Mesenchymal stem cell (in vitro differentiated cells and primary cell): ENCODE measurements at regions not wholly inside any gene's neighbourhood (a gene's known extent, or its start where the extent isn't known, plus 50 kb on each side); places are given as distances from the start of the nearest gene placed in this dataset.

Experiments used
- DNase-seq: peaks from one replicate; pipeline ENCODE4 v3.0.0-alpha.2; 2013
- H2AFZ ChIP-seq: one replicate; pipeline ENCODE4 v1.6.1; 2013; ENCODE audit warnings: low read depth, mild to moderate bottlenecking, control low read depth, inconsistent platforms, low read length, moderate library complexity
- H2AK5ac ChIP-seq: 2 replicates; pipeline ENCODE4 v1.6.1; 2013; ENCODE audit warnings: low read length, moderate library complexity, mild to moderate bottlenecking, inconsistent platforms; ENCODE audit not compliant: severe bottlenecking
- H2BK120ac ChIP-seq: one replicate; pipeline ENCODE4 v1.6.1; 2013; ENCODE audit warnings: low read depth, mild to moderate bottlenecking, inconsistent platforms, low read length, moderate library complexity
- H2BK12ac ChIP-seq, 2 experiments: one replicate each; pipeline ENCODE4 v1.6.1; 2013; ENCODE audit warnings: inconsistent platforms in 2 of 2, low read length in 2 of 2, mild to moderate bottlenecking in 2 of 2, moderate library complexity in 2 of 2, control low read depth in 1 of 2
- H2BK15ac ChIP-seq: one replicate; pipeline ENCODE4 v1.6.1; 2013; ENCODE audit warnings: mild to moderate bottlenecking, low read depth, inconsistent platforms; ENCODE audit not compliant: poor library complexity, severe bottlenecking
- H2BK5ac ChIP-seq: 2 replicates; pipeline ENCODE4 v1.6.1; 2013; ENCODE audit warnings: low read depth, mild to moderate bottlenecking, low read length, control low read depth, inconsistent platforms; ENCODE audit not compliant: poor library complexity, severe bottlenecking
- H3K14ac ChIP-seq, 2 experiments: one replicate each; pipeline ENCODE4 v1.6.1; 2013; ENCODE audit warnings: inconsistent platforms in 2 of 2, low read length in 2 of 2, control low read depth in 1 of 2, mild to moderate bottlenecking in 1 of 2, moderate library complexity in 1 of 2
- H3K18ac ChIP-seq, 2 experiments: one replicate each; pipeline ENCODE4 v1.6.1; 2013; ENCODE audit warnings: inconsistent platforms in 2 of 2, low read length in 2 of 2, control low read depth in 1 of 2, low read depth in 1 of 2, mild to moderate bottlenecking in 1 of 2
- H3K23ac ChIP-seq, 2 experiments: one replicate each; pipeline ENCODE4 v1.6.1; 2013; ENCODE audit warnings: inconsistent platforms in 2 of 2, low read length in 2 of 2, mild to moderate bottlenecking in 2 of 2, moderate library complexity in 2 of 2, control low read depth in 1 of 2
- H3K27ac ChIP-seq: 2 replicates; pipeline ENCODE4 v1.5.1; 2013; ENCODE audit warnings: mild to moderate bottlenecking, moderate library complexity, low read length, control low read depth, inconsistent platforms; ENCODE audit not compliant: poor library complexity, severe bottlenecking
- H3K27me3 ChIP-seq, 2 experiments: 2 replicates each; pipeline versions ENCODE4 v1.6.1 to v1.7.0; 2013; ENCODE audit warnings: low read length in 2 of 2, mild to moderate bottlenecking in 2 of 2, moderate library complexity in 2 of 2, control low read depth in 1 of 2, inconsistent platforms in 1 of 2; ENCODE audit not compliant: control insufficient read depth in 1 of 2, insufficient read depth in 1 of 2
- H3K36me3 ChIP-seq, 2 experiments: 2 replicates each; pipeline versions ENCODE4 v1.6.1 to v1.7.0; 2013; ENCODE audit warnings: low read length in 2 of 2, control low read depth in 1 of 2, inconsistent platforms in 1 of 2, low read depth in 1 of 2, mild to moderate bottlenecking in 1 of 2; ENCODE audit not compliant: insufficient read depth in 2 of 2, control insufficient read depth in 1 of 2
- H3K4ac ChIP-seq, 2 experiments: one replicate each; pipeline ENCODE4 v1.6.1; 2013; ENCODE audit warnings: inconsistent platforms in 2 of 2, low read length in 2 of 2, mild to moderate bottlenecking in 2 of 2, moderate library complexity in 2 of 2, control low read depth in 1 of 2, low read depth in 1 of 2
- H3K4me1 ChIP-seq: 2 replicates; pipeline ENCODE4 v1.6.1; 2013; ENCODE audit warnings: low read depth, low read length, control low read depth; ENCODE audit not compliant: control insufficient read depth, insufficient read depth
- H3K4me2 ChIP-seq: 2 replicates; pipeline ENCODE4 v1.6.1; 2013; ENCODE audit warnings: low read length, mild to moderate bottlenecking, inconsistent platforms; ENCODE audit not compliant: poor library complexity, severe bottlenecking
- H3K4me3 ChIP-seq, 2 experiments: 2 replicates each; pipeline versions ENCODE4 v1.5.1 to v1.7.0; 2013; ENCODE audit warnings: low read length in 2 of 2, mild to moderate bottlenecking in 2 of 2, control low read depth in 1 of 2, low read depth in 1 of 2; ENCODE audit not compliant: insufficient read depth in 1 of 2
- H3K79me1 ChIP-seq: replicated peaks from 2 replicates; pipeline ENCODE4 v1.6.1; 2013; ENCODE audit warnings: mild to moderate bottlenecking, control low read depth, low read length, inconsistent platforms; ENCODE audit not compliant: poor library complexity, severe bottlenecking
- H3K9ac ChIP-seq: 2 replicates; pipeline ENCODE4 v1.7.0; 2013; ENCODE audit warnings: mild to moderate bottlenecking, low read length, moderate library complexity
- H3K9me3 ChIP-seq: 2 replicates; pipeline ENCODE4 v1.7.0; 2013; ENCODE audit warnings: mild to moderate bottlenecking, low read length; ENCODE audit not compliant: control insufficient read depth
- H4K8ac ChIP-seq: one replicate; pipeline ENCODE4 v1.6.1; 2013; ENCODE audit warnings: inconsistent platforms, mild to moderate bottlenecking, low read length, moderate library complexity
- H4K91ac ChIP-seq: one replicate; pipeline ENCODE4 v1.6.1; 2013; ENCODE audit warnings: mild to moderate bottlenecking, low read length, inconsistent platforms
- WGBS: methylation state at CpG from one replicate; pipeline ENCODE4 v1.1.7; 2013; ENCODE audit warnings: mixed read lengths; 5-methylcytosine and 5-hydroxymethylcytosine counted together

DNA sequence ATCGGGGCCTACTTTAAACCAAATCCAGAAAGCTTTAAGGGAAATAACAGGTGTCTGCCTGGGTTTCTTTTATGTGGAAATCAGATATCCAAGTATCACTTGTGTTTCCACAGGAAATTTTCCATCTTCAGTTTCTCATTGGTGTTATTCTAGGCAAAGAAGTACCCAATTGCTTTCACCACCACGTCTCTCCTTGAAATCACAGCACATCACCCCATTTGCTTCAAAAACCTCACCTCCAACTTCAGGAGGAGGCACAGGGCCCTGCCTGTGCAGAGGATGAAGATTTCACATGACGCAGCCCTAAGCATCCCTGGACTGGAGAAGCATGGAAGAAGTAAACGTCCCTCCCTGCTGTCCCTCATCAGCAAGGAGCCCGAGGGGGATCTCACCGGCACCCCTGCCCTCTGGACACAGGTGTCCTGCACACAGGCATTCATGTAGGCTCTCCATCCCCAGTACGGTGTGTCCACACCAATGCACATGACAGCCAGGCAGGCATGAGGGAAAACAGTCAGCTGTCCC lies 182.3 kb downstream of the TBXT start:
- H2BK15ac ChIP-seq = no peak overlapping the region
- H2AFZ ChIP-seq = no peak overlapping the region
- H2BK120ac ChIP-seq = no peak overlapping the region
- no peak overlapping the region for H3K4me2 ChIP-seq
- H3K18ac ChIP-seq = no peak overlapping the region
- no peak overlapping the region for H3K23ac ChIP-seq
- no peak overlapping the region for H3K9ac ChIP-seq
- H4K8ac ChIP-seq = no peak overlapping the region
- WGBS = 53% methylated on average over 7 of the region's 7 CpGs
- no peak for DNase-seq
- no peaks in the 10 kb centered on the region for H3K9me3 ChIP-seq
- H3K79me1 ChIP-seq = no peaks in the 10 kb centered on the region
- no peak overlapping the region for H2AK5ac ChIP-seq
- no peaks in the 10 kb centered on the region for H3K36me3 ChIP-seq
- H3K27me3 ChIP-seq = peaks cover 38 to 55% of the 10 kb centered on the region in 2 experiments
- H3K4ac ChIP-seq = no peak overlapping the region
- no peak overlapping the region for H3K27ac ChIP-seq
- no peak overlapping the region for H3K14ac ChIP-seq
- H3K4me3 ChIP-seq = no peak overlapping the region
- H4K91ac ChIP-seq = no peak overlapping the region
- H3K4me1 ChIP-seq = peaks cover 26% of the 10 kb centered on the region
- no peak overlapping the region for H2BK5ac ChIP-seq
- H2BK12ac ChIP-seq = no peak overlapping the region

DNA sequence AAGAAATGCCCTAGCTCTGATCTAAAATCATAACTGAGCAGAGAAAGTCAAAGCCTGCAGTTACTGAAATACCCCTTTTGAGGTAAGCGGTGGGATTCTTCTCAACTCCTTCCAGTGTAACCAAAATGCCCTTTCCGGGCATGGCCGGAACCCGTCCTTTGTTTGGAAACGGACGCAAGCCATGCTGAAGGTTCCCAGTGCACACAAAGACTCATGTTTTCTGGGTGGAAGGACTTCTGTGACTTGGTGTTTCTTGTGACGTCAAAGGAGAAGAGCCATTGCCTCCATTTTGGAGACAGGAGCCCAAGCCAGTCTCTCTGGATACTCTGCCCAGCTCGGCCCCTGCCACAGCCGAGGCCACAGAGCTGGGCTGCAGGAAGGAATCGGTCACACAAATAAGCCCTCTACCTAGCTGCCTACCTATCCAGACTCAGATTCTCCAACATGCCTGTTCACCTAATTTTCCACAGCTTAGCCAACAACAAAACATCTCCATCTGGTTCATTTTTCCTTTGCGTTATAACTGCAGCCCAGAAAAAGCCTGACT lies 182.8 kb downstream of the TBXT start:
- no peak overlapping the region for H3K4ac ChIP-seq
- H2AFZ ChIP-seq = no peak overlapping the region
- H3K79me1 ChIP-seq = no peaks in the 10 kb centered on the region
- H3K18ac ChIP-seq = no peak overlapping the region
- H2BK12ac ChIP-seq = no peak overlapping the region
- no peaks in the 10 kb centered on the region for H3K36me3 ChIP-seq
- H3K9ac ChIP-seq = no peak overlapping the region
- no peak overlapping the region for H4K91ac ChIP-seq
- H2BK120ac ChIP-seq = no peak overlapping the region
- no peak overlapping the region for H2AK5ac ChIP-seq
- peaks cover 26% of the 10 kb centered on the region for H3K4me1 ChIP-seq
- whole genome bisulfite sequencing = 89% methylated on average over 11 of the region's 11 CpGs
- H2BK5ac ChIP-seq = no peak overlapping the region
- H3K4me3 ChIP-seq = no peak overlapping the region
- H3K27me3 ChIP-seq = peaks cover 33 to 50% of the 10 kb centered on the region in 2 experiments
- no peak overlapping the region for H4K8ac ChIP-seq
- no peak overlapping the region for H3K23ac ChIP-seq
- no peaks in the 10 kb centered on the region for H3K9me3 ChIP-seq
- H3K27ac ChIP-seq = no peak overlapping the region
- H2BK15ac ChIP-seq = no peak overlapping the region
- no peak overlapping the region for H3K14ac ChIP-seq
- no peak for DNase-seq
- H3K4me2 ChIP-seq = no peak overlapping the region

DNA sequence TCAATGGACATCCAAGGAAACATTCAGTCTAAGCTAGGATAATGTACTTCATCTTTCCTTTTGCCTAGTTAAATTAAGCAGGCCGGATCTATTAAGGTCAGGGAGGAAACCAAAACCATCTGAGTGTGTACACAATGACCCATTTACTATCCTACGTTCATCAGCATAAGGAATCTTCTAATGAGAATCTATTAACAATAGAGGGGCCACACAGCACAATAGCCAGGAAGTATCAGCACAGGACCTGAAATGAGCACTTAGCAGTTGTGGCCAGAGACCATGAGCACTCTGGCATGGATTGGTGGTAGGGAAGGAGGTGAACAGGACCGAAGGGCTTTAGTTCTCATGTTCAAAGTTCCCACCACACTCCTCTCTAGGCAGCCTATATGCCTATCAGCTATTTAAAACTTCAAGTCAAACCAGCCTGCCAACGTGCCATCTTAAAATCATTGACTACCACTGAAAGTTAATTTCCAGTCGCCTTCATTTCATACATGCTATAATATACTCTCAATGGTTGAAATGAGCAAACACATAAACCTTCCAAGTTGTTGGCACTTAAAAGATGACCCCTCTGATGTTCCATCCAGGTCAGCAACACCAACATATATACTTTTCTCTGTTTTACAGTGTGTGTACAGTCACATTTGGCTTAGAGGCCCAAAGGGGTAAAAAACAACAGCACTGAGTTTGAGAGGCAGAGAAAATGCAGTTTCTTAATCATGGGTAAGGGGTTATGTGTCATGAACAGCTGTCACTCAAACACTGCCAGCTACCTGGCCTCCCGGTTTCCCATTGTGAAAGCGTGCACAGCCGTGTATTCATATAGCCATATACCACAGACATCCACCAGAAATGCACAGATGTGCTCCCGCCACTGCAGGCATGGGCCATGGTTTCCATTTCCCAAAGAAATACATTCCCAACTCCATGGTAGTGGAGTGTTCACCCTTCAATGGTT lies 184.3 kb downstream of the TBXT start:
- no peak overlapping the region for H3K14ac ChIP-seq
- H2AK5ac ChIP-seq = no peak overlapping the region
- H3K23ac ChIP-seq = no peak overlapping the region
- H3K9me3 ChIP-seq = no peaks in the 10 kb centered on the region
- WGBS = 84% methylated on average over 8 of the region's 9 CpGs
- no peak overlapping the region for H3K27ac ChIP-seq
- H2BK12ac ChIP-seq = no peak overlapping the region
- no peak overlapping the region for H4K8ac ChIP-seq
- no peak overlapping the region for H3K18ac ChIP-seq
- no peak overlapping the region for H2BK15ac ChIP-seq
- H3K27me3 ChIP-seq = peaks cover 19 to 36% of the 10 kb centered on the region in 2 experiments
- no peak overlapping the region for H3K9ac ChIP-seq
- H3K4me3 ChIP-seq = no peak overlapping the region
- no peaks in the 10 kb centered on the region for H3K79me1 ChIP-seq
- no peak overlapping the region for H3K4me2 ChIP-seq
- no peak overlapping the region for H2BK120ac ChIP-seq
- no peak for DNase-seq
- no peak overlapping the region for H4K91ac ChIP-seq
- peaks cover 17% of the 10 kb centered on the region for H3K4me1 ChIP-seq
- no peak overlapping the region for H2BK5ac ChIP-seq
- H2AFZ ChIP-seq = no peak overlapping the region
- no peaks in the 10 kb centered on the region for H3K36me3 ChIP-seq
- H3K4ac ChIP-seq = no peak overlapping the region

GRCh38 chr6:165978476-165978875 lies 189.2 kb downstream of the TBXT start:
- no peak overlapping the region for H4K91ac ChIP-seq
- H2BK12ac ChIP-seq = no peak overlapping the region
- no peak for DNase-seq
- H2BK120ac ChIP-seq = no peak overlapping the region
- H3K4me3 ChIP-seq = no peak overlapping the region
- 94% methylated on average over 2 of the region's 3 CpGs for WGBS
- H4K8ac ChIP-seq = no peak overlapping the region
- H3K79me1 ChIP-seq = no peaks in the 10 kb centered on the region
- no peak overlapping the region for H3K23ac ChIP-seq
- H3K18ac ChIP-seq = no peak overlapping the region
- H3K4me2 ChIP-seq = no peak overlapping the region
- no peaks in the 10 kb centered on the region for H3K27me3 ChIP-seq
- no peak overlapping the region for H3K9ac ChIP-seq
- no peaks in the 10 kb centered on the region for H3K4me1 ChIP-seq
- no peak overlapping the region for H3K14ac ChIP-seq
- no peak overlapping the region for H2BK15ac ChIP-seq
- no peaks in the 10 kb centered on the region for H3K36me3 ChIP-seq
- no peak overlapping the region for H2AFZ ChIP-seq
- no peaks in the 10 kb centered on the region for H3K9me3 ChIP-seq
- no peak overlapping the region for H2AK5ac ChIP-seq
- no peak overlapping the region for H3K4ac ChIP-seq
- H3K27ac ChIP-seq = no peak overlapping the region
- H2BK5ac ChIP-seq = no peak overlapping the region
